Esophagus squamous epithelium (tissue), 5 donors: ENCODE measurements at regions not wholly inside any gene's neighbourhood (a gene's known extent, or its start where the extent isn't known, plus 50 kb on each side); places are given as distances from the start of the nearest gene placed in this dataset.

Source experiments
- DNase-seq: peaks from one replicate; lab custom pipeline; 2025; lab: John Stamatoyannopoulos, UW
- H3K27ac ChIP-seq, 4 donors: fragments of 200-600 bp; sonication (generic); one replicate each; pipeline ENCODE4 v1.5.1; 2016 to 2019; ENCODE audit warnings: mild to moderate bottlenecking in 1 of 4
- H3K27me3 ChIP-seq, 4 donors: fragments of 200-600 bp; sonication (generic); 1 replicate in 3 of 4; 2 replicates in 1 of 4; pipeline versions ENCODE4 v1.5.1 to v1.6.0; 2017 to 2021; ENCODE audit warnings: antibody characterized with exemption in 1 of 4
- H3K36me3 ChIP-seq, 3 donors: fragments of 200-600 bp; sonication (generic); one replicate each; pipeline ENCODE4 v1.5.1; 2016 to 2019
- H3K4me1 ChIP-seq, 3 donors: fragments of 200-600 bp; sonication (generic); one replicate each; pipeline ENCODE4 v1.5.1; 2017 to 2019
- H3K4me3 ChIP-seq, 4 donors: fragments of 200-600 bp; sonication (generic); 1 replicate in 3 of 4; 2 replicates in 1 of 4; pipeline ENCODE4 v1.5.1; 2016 to 2019; ENCODE audit warnings: mild to moderate bottlenecking in 2 of 4, moderate library complexity in 1 of 4
- H3K9me3 ChIP-seq, 3 donors: fragments of 200-600 bp; sonication (generic); one replicate each; pipeline ENCODE4 v1.5.1; 2016 to 2019
- CTCF ChIP-seq, 6 experiments: fragments of 450-650 bp in 4 of 6; fragments of 200-600 bp in 2 of 6; sonication (generic) in 2 of 6; IDR thresholded peaks; one replicate each; pipeline ENCODE4 v1.5.1; 2016 to 2019; ENCODE audit warnings: antibody characterized with exemption in 6 of 6, mild to moderate bottlenecking in 4 of 6, moderate library complexity in 4 of 6
- POLR2A ChIP-seq, 4 donors: fragments of 450-650 bp; IDR thresholded peaks; one replicate each; pipeline ENCODE4 v1.6.1; 2017; ENCODE audit warnings: antibody characterized with exemption in 4 of 4, mild to moderate bottlenecking in 4 of 4, moderate library complexity in 3 of 4
- WGBS, 2 donors: methylation state at CpG; one replicate each; pipeline ENCODE4 v1.1.5; 2018; 5-methylcytosine and 5-hydroxymethylcytosine counted together
- intact Hi-C: fragments of 100-400 bp; cut with DNase I; formaldehyde crosslinking; loops from one replicate; pipeline ENCODE4 v1.15.0; 2022
- donor health status: DM: yes; HTN: yes; CAD: no.

GRCh38 chr2:126536605-126537200, 119.3 kb upstream of the GYPC start:
- Histone ChIP-seq H3K9me3 (no peaks in the 10 kb centered on the region), H3K27ac (no peak overlapping the region), H3K27me3 (no peaks in the 10 kb centered on the region), H3K4me1 (no peaks in the 10 kb centered on the region), H3K4me3 (no peak overlapping the region), H3K36me3 (no peaks in the 10 kb centered on the region)
- TF ChIP-seq CTCF (IDR thresholded peaks at IDR 0.05) (no peak), POLR2A (IDR thresholded peaks at IDR 0.05) (no peak)
- intact Hi-C loops = no loop called here
- DNase-seq = no peak

- H3K4me3 ChIP-seq = no peak overlapping the region
- no peak overlapping the region for H3K27ac ChIP-seq
- no peaks in the 10 kb centered on the region for H3K27me3 ChIP-seq
- WGBS, 2 donors = 74 to 81% methylated on average over 3 of the region's 3 CpGs
- H3K9me3 ChIP-seq = peaks cover 0 to 9% (median 0%) of the 10 kb centered on the region in 3 donors
- no peaks in the 10 kb centered on the region for H3K36me3 ChIP-seq
- intact Hi-C loops = no loop called here
- TF ChIP-seq POLR2A (IDR thresholded peaks at IDR 0.05) (no peak), CTCF (IDR thresholded peaks at IDR 0.05) (no peak)
- H3K4me1 ChIP-seq = no peaks in the 10 kb centered on the region
- DNase-seq = no peak
Observed at GRCh38 chr2:126539101-126539500, 116.9 kb upstream of the GYPC start.

GRCh38 chr2:126542247-126542646, 113.7 kb upstream of the GYPC start:
- Histone ChIP-seq H3K36me3 (no peaks in the 10 kb centered on the region), H3K9me3 (peaks cover 0 to 9% (median 0%) of the 10 kb centered on the region in 3 donors), H3K27ac (no peak overlapping the region), H3K27me3 (no peaks in the 10 kb centered on the region), H3K4me3 (no peak overlapping the region), H3K4me1 (no peaks in the 10 kb centered on the region)
- 70 to 74% methylated on average over 1 of the region's 1 CpG for WGBS, 2 donors
- no peak for DNase-seq
- intact Hi-C loops = no loop called here
- no peak for TF ChIP-seq POLR2A (IDR thresholded peaks at IDR 0.05)
- TF ChIP-seq CTCF (IDR thresholded peaks at IDR 0.05) = no peak

- intact Hi-C loops = no loop called here
- Histone ChIP-seq H3K9me3 (peaks cover 0 to 9% (median 0%) of the 10 kb centered on the region in 3 donors), H3K27ac (no peak overlapping the region), H3K4me1 (no peaks in the 10 kb centered on the region), H3K27me3 (no peaks in the 10 kb centered on the region), H3K4me3 (no peak overlapping the region), H3K36me3 (no peaks in the 10 kb centered on the region)
- no peak for TF ChIP-seq CTCF (IDR thresholded peaks at IDR 0.05)
- TF ChIP-seq POLR2A (IDR thresholded peaks at IDR 0.05) = no peak
- 54 to 65% methylated on average over 3 of the region's 3 CpGs for WGBS, 2 donors
- no peak for DNase-seq
Observed at GRCh38 chr2:126543081-126543480, 112.9 kb upstream of the GYPC start.

- H3K9me3 ChIP-seq = no peaks in the 10 kb centered on the region
- no peaks in the 10 kb centered on the region for H3K36me3 ChIP-seq
- intact Hi-C loops = no loop called here
- no peak for DNase-seq
- H3K4me3 ChIP-seq = no peak overlapping the region
- TF ChIP-seq CTCF (IDR thresholded peaks at IDR 0.05) (no peak), POLR2A (IDR thresholded peaks at IDR 0.05) (no peak)
- WGBS, 2 donors = 89 to 94% methylated on average over 3 to 11 of the region's 11 CpGs
- H3K27me3 ChIP-seq = no peaks in the 10 kb centered on the region
- H3K4me1 ChIP-seq = no peaks in the 10 kb centered on the region
- no peak overlapping the region for H3K27ac ChIP-seq
Observed at GRCh38 chr2:126558029-126558428, 97.9 kb upstream of the GYPC start.
